Mesothelial cell of epicardium (in vitro differentiated cells): ENCODE measurements at regions not wholly inside any gene's neighbourhood (a gene's known extent, or its start where the extent isn't known, plus 50 kb on each side); places are given as distances from the start of the nearest gene placed in this dataset.
A peak's percentile ranks its signal among the peaks of the same experiment; 100 is the strongest.
"Not testable (repeated sequence)": the region's sequence is repeated elsewhere in the genome, so short reads cannot be mapped to it uniquely, and the experiment has no call there.

ENCODE experiments used
- DNase-seq, 2 experiments: peaks; one replicate each; pipeline ENCODE4 v3.0.0; 2021; ENCODE audit warnings: low spot score in 2 of 2; ENCODE audit not compliant: unreplicated experiment in 2 of 2
- H3K27ac Mint-ChIP-seq: 2 replicates; pipeline ENCODE4 v1.8.0; 2021; ENCODE audit warnings: mixed read lengths
- H3K27me3 Mint-ChIP-seq: 2 replicates; pipeline ENCODE4 v1.8.0; 2021; ENCODE audit warnings: low read depth, mixed read lengths
- H3K36me3 Mint-ChIP-seq: 2 replicates; pipeline ENCODE4 v1.8.0; 2021; ENCODE audit warnings: mixed read lengths
- H3K4me1 Mint-ChIP-seq: 2 replicates; pipeline ENCODE4 v1.8.0; 2021; ENCODE audit warnings: mixed read lengths
- H3K4me3 Mint-ChIP-seq: 2 replicates; pipeline ENCODE4 v1.8.0; 2021; ENCODE audit warnings: mild to moderate bottlenecking, moderate library complexity, mixed read lengths
- H3K9me3 Mint-ChIP-seq: 2 replicates; pipeline ENCODE4 v1.8.0; 2021; ENCODE audit warnings: mixed read lengths
- CTCF ChIP-seq: fragments of 200-600 bp; sonication (generic); IDR thresholded peaks from one replicate; pipeline ENCODE4 v1.5.0; 2021; ENCODE audit warnings: antibody characterized with exemption; ENCODE audit not compliant: unreplicated experiment

GRCh38 chr11:134856056-134856971 lies 444.3 kb upstream of the B3GAT1 start:
- Mint-ChIP-seq H3K9me3 (peaks cover 4% of the 10 kb centered on the region), H3K36me3 (no peaks in the 10 kb centered on the region), H3K27ac (no peak overlapping the region), H3K4me1 (peaks cover 24% of the 10 kb centered on the region), H3K27me3 (no peaks in the 10 kb centered on the region), H3K4me3 (no peak overlapping the region)
- DNase-seq, result peak in 1 of 2 experiments; percentile 35
- no peak for TF ChIP-seq CTCF

GRCh38 chr11:134853992-134854991 lies 442.2 kb upstream of the B3GAT1 start:
- peaks cover 23% of the 10 kb centered on the region for H3K4me1 Mint-ChIP-seq
- H3K36me3 Mint-ChIP-seq, result no peaks in the 10 kb centered on the region
- H3K9me3 Mint-ChIP-seq, result no peaks in the 10 kb centered on the region
- H3K27ac Mint-ChIP-seq, result peak overlapping the region; percentile 26
- no peak for TF ChIP-seq CTCF
- H3K4me3 Mint-ChIP-seq, result no peak overlapping the region
- H3K27me3 Mint-ChIP-seq, result no peaks in the 10 kb centered on the region
- DNase-seq, result peak in 1 of 2 experiments; percentile 35

GRCh38 chr11:134851503-134852224 lies 439.6 kb upstream of the B3GAT1 start:
- peaks cover 23% of the 10 kb centered on the region for H3K4me1 Mint-ChIP-seq
- not testable (repeated sequence) for H3K9me3 Mint-ChIP-seq, H3K36me3 Mint-ChIP-seq

GRCh38 chr11:134850566-134850965 lies 438.5 kb upstream of the B3GAT1 start:
- Mint-ChIP-seq H3K4me1 (peaks cover 26% of the 10 kb centered on the region), H3K4me3 (no peak overlapping the region), H3K27ac (no peak overlapping the region), H3K9me3 (no peaks in the 10 kb centered on the region), H3K27me3 (no peaks in the 10 kb centered on the region), H3K36me3 (no peaks in the 10 kb centered on the region)
- TF ChIP-seq CTCF, result no peak
- DNase-seq, result no peak

More at GRCh38 chr11:134851503-134852224, 439.6 kb upstream of the B3GAT1 start:
- H3K27ac Mint-ChIP-seq, H3K4me3 Mint-ChIP-seq, H3K27me3 Mint-ChIP-seq: not testable (repeated sequence)
- peak in 1 of 2 experiments; percentile 2 for DNase-seq

GRCh38 chr11:134849833-134850232 lies 437.8 kb upstream of the B3GAT1 start:
- peaks cover 24% of the 10 kb centered on the region for H3K4me1 Mint-ChIP-seq
- no peak for DNase-seq
- H3K4me3 Mint-ChIP-seq, result no peak overlapping the region
- no peaks in the 10 kb centered on the region for H3K9me3 Mint-ChIP-seq
- H3K27me3 Mint-ChIP-seq, result peaks cover 3% of the 10 kb centered on the region
- no peaks in the 10 kb centered on the region for H3K36me3 Mint-ChIP-seq
- H3K27ac Mint-ChIP-seq, result no peak overlapping the region
- TF ChIP-seq CTCF, result no peak
